HG02610 (cell line): ENCODE measurements at regions not wholly inside any gene's neighbourhood (a gene's known extent, or its start where the extent isn't known, plus 50 kb on each side); places are given as distances from the start of the nearest gene placed in this dataset.
"Not testable (repeated sequence)": the region's sequence is repeated elsewhere in the genome, so short reads cannot be mapped to it uniquely, and the experiment has no call there.

Experiments used
- ATAC-seq: cut with Tn5 transposase; IDR thresholded peaks from one replicate; pipeline ENCODE4 v1.9.1; 2021; ENCODE audit warnings: mild to moderate bottlenecking, moderate library complexity; ENCODE audit not compliant: unreplicated experiment

DNA sequence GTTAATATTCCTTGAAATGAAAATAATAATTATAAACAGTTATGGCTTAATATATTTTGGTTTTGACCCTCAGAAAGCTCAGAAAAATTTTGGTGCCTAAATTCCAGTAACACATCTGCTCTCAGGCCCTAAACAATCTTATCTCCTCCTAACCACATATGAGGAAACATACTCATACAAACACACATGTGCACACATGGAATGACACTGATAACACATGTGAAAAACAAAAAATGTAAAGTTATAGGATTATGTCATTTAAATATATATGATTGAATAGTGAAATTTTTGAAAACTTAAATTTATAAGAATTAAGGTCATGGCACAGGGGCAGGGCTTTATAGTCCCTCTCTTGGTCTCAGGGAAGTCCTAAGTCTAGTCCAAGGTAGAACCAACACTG is 127.2 kb upstream of the TRPC7 start:
- ATAC-seq, result no peak

DNA sequence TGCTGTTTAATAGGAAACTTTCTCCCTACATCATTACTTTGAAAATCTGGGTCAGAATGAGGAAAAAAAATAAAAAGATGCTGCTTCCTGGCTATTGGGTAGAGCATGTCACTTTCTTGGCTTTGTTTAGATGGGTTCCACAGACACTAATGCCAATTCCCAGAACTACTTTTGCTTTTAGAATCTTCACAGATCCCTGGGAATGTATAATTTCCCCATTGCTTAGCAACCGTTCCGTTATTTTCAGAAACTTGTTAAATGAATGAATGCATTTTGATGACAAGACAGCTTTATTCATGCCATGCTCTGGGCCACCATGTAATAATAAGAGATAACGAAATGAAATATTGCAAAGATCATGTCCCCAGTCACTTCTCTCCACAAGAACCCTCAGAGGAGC is 126.5 kb upstream of the TRPC7 start:
- ATAC-seq, result no peak

DNA sequence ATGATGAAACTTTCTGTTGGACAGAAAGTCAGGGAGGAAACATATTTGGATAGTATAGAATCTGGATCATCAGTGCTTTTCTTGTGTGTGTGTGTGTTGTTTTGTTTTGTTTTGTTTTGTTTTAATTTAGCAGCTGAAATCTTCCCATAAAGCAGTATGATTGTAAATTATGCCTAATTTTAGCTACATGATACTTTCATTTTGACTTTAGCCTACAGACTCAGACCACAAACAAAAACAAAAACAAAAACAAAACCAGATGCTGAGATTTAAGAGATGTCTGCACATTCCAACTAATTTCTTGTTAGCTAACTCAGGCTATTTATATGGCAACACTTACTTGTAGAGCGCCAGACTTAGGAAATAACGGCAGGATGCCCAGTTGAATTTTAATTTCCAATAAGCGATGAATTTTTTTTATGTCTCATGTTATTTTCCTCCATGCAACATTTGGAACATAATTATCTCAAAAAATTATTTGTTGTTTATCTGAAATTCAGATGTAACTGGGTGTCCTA is 119.5 kb upstream of the TRPC7 start:
- ATAC-seq, result no peak

DNA sequence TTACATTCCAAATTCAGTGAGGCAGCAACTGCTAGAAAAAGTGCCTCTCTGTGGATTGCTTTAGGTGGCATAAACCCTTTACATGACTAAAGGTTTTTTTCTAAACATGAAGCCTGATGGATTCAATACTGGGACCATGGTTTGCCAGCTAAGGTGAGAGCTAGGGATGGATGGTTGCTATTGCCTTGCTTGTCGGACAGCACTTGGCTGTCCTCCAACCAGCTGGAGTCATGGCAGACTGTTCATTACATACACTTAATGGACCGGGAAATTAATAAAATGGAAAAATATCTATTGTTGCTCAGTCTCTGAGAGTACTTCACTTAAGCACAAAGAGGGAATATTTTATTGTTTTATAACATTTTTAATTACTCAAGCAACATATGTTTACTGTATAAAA is 116.9 kb upstream of the TRPC7 start:
- ATAC-seq, result no peak

DNA sequence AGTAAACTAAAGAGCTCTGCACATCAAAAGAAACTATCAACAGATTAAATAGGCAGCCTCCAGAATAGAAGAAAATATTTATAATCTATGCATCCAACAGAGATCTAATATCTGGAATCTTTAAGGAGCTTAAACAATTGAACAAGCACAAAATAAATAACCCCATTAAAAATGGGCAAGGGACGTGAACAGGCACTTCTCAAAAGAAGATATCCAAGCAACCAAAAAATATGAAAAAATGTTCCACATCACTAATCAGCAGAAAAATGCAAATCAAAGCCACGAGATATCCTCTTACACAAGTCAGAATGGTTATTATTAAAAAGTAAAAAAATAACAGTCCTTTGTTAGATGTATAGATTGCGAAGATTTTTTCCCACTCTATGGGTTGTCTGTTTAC is 109.1 kb upstream of the TRPC7 start:
- no peak for ATAC-seq

DNA sequence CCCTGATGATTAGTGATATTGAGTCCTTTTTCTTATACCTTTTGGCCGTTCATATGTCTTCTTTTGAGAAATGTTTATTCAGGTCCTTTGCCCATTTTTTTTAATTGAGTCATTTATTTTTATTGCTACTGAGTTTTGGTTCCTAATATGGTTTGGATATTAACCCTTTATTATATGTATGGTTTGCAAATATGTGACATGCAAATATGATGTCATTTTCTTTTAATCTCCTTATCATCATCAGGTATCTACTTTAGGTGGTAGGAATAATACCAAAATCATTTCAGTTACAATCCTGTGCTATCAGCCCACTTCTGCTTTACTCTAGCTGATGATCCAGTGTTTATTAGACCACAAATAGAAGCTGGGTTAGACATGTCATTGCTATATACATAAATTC is 102.3 kb upstream of the TRPC7 start:
- ATAC-seq, result no peak

GRCh38 chr5:136466041-136466415 is 100.7 kb upstream of the TRPC7 start:
- ATAC-seq, result no peak

DNA sequence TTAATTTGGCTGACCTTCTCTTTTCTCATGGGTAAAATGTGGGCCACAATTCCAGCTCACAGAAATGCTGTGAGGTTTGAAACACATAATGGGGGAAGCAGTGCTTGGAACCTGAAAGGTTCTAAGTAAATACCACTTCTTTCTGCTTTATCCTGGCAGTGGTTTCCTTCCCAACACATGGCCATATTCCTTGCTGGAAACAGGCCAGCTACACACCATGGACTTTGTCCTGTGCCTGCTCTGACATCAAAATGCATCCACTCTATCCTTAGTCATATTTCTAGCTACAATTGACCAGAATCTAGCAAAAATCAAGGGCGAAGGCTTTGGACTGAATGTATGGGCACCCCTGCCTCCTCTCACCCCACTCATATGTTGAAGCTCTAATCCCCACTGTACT is 93.1 kb upstream of the TRPC7 start:
- no peak for ATAC-seq

DNA sequence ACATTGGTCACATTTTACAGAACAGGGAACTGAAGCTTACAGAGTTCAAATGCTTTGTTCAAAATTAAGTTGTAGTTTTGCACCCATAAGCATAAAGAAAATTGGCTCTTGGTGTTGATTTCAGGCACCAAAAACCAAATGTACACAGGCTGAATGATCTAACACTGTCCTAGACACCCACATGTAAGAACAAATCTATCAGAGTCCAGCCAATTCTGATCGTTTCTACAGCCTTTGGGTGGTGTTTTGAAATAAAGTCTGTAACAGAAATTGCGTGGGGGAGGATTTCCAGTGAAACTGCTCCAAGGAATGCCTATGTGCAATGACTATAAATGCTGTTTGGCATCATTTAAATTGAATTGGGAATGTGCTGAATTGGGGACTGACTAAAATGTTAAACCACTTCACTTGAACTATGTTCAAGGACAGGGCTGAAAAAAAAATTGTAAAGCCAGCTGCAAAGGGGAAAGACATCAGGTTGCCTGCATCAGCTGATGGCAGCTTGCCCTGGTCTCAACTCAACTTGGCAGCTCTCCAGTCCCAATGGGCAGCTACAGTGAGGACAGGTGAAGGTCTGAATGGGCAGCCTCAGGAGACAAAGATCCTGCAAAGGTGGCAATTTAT is 92.2 kb upstream of the TRPC7 start:
- ATAC-seq, result no peak

- ATAC-seq, result no peak
These were observed 90.1 kb upstream of the TRPC7 start for GRCh38 chr5:136455409-136455808.

GRCh38 chr5:136453986-136454758 is 88.8 kb upstream of the TRPC7 start:
- no peak for ATAC-seq

- no peak for ATAC-seq
These were observed 87.9 kb upstream of the TRPC7 start for GRCh38 chr5:136453199-136453598.

- ATAC-seq, result not testable (repeated sequence)
These were observed 82.2 kb upstream of the TRPC7 start for GRCh38 chr5:136447576-136447975.

GRCh38 chr5:136446565-136446964 is 81.2 kb upstream of the TRPC7 start:
- ATAC-seq, result no peak

- not testable (repeated sequence) for ATAC-seq
These were observed 78.8 kb upstream of the TRPC7 start for GRCh38 chr5:136444099-136444498.

DNA sequence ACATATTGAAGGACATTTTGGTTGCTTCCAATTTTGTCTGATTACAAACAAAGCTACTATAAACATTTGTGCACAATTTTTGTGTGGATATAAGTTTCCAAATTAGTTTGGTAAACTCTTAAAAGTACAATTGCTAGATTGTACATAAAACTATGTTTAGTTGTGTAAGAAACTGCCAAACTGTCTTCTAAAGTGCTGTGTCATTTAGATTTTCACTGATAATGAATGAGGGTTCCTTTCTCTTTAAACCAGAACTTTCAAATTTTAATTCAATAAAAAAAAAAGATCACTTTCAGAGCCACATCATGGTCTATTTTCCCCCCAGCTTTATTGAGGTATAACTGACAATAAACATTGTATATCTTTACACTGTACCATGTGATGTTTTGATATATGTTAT is 74.0 kb upstream of the TRPC7 start:
- ATAC-seq, result no peak

DNA sequence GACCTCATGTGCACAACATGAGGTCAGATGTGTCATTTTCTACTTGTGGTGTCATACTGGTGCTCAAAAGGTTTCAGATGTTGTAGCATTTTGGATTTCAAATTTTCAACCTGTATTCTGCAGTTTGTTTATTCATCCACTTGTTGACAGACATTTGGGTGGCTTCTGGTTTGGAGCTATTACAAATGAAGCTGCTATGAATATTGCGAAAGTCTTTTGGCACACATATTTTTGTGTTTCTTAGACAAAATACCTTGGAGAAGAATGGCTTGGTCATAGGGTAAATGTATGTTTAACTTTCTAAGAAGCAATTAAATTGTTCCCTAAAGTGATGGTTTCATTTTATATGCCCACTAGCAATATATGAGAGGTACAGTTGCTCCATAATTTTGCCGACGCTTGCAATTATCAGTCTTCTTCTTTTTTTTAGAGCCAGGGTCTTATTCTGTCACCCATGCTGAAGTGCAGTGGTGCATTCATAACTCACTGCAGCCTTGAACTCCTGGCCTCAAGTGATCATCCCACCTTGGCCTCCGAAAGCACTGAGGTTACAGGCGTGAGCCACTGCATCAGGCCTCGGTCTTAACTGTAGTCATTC is 70.7 kb upstream of the TRPC7 start:
- no peak for ATAC-seq

- ATAC-seq, result no peak
These were observed 69.5 kb upstream of the TRPC7 start for GRCh38 chr5:136434795-136435194.

- no peak for ATAC-seq
These were observed 67.4 kb upstream of the TRPC7 start for GRCh38 chr5:136432705-136433104.

GRCh38 chr5:136430081-136430480 is 64.7 kb upstream of the TRPC7 start:
- ATAC-seq, result no peak

- ATAC-seq, result no peak
These were observed 62.1 kb upstream of the TRPC7 start for GRCh38 chr5:136427426-136427825.

- no peak for ATAC-seq
These were observed 60.6 kb upstream of the TRPC7 start for GRCh38 chr5:136425921-136426320.
